Caki2 (cell line): ENCODE measurements at regions not wholly inside any gene's neighbourhood (a gene's known extent, or its start where the extent isn't known, plus 50 kb on each side); places are given as distances from the start of the nearest gene placed in this dataset.
A peak's percentile ranks its signal among the peaks of the same experiment; 100 is the strongest.
"Not testable (repeated sequence)": the region's sequence is repeated elsewhere in the genome, so short reads cannot be mapped to it uniquely, and the experiment has no call there.

Experiments
- DNase-seq: peaks from one replicate; pipeline ENCODE4 v3.0.0-alpha.2; 2015; ENCODE audit warnings: low read depth
- in situ Hi-C: cut with HindIII; loops from 2 replicates; pipeline ENCODE4 v1.10.0; 2016; ENCODE audit warnings: low sequenced_read_pairs, low pct_unique_long_range_greater_than_20kb, mixed read lengths

DNA sequence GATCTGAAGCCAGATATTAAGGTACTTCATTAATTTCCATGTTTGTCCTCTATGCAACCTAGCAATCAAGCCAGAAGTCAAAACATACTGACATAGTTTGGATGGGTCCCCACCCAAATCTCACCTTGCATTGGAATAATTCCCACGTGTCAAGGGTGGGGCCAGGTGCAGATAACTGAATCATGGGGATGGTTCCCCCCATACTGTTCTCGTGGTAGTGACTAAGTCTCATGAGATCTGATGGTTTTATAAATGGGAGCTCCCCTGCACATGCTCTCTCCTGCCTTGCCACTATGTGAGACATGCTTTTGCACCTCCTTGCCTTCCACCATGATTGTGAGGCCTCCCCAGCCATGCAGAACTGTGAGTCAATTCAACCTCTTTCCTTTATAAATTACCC, 143.9 kb upstream of the C1QTNF3 start:
- DNase-seq, in situ Hi-C loops: not testable (repeated sequence)

DNA sequence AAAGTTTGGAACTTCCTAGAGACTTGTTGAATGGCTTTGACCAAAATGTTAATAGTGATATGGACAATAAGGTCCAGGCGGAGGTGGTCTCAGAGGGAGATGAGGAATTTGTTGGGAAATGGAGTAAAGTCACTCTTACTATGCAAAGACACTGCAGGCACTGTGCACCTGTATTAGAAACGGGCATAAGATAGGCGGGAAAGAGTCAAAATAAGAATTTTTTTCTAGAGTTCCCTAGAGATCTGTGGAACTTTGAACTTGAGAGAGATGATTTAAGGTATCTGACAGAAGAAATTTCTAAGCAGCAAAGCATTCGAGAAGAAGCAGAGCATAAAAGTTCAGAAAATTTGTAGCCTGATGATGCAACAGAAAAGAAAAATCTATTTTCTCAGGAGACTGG, 144.4 kb upstream of the C1QTNF3 start:
- in situ Hi-C loops = not testable (repeated sequence)

DNA sequence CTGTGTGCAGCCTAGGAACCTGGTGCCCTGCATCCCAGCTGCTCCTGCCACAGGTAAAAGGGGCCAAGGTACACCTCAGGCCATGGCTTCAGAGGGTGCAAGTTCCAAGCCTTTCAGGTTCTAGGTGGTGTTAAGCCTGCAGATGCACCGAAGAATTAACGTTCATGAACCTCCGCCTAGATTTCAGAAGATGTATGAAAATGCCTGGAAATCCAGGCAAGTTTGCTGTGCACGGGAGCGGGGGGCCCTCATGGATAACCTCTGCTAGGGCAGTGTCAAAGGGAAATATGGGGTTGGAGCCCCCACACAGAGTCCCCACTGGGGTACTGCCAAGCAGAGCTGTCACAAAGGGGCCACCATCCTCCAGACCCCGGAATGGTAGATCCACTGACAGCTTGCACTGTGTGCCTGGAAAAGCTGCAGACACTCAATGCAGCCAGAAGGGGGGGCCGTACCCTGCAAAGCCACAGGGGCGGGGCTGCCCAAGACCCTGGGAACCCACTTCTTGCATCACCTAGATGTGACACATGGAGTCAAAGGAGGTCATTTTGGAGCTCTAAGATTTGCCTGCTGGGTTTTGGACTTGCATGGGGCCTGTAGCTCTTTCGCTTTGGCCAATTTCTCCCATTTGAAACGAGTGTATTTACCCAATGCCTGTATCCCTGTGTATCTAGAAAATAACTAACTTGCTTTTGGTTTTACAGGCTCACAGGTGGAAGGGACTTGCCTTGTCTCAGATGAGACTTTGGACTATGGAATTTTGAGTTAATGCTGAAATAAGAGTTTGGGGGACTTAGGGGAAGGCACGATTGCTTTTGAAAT, 145.2 kb upstream of the C1QTNF3 start:
- in situ Hi-C loops, DNase-seq: not testable (repeated sequence)

More for the DNA sequence above, 144.4 kb upstream of the C1QTNF3 start:
- not testable (repeated sequence) for DNase-seq

DNA sequence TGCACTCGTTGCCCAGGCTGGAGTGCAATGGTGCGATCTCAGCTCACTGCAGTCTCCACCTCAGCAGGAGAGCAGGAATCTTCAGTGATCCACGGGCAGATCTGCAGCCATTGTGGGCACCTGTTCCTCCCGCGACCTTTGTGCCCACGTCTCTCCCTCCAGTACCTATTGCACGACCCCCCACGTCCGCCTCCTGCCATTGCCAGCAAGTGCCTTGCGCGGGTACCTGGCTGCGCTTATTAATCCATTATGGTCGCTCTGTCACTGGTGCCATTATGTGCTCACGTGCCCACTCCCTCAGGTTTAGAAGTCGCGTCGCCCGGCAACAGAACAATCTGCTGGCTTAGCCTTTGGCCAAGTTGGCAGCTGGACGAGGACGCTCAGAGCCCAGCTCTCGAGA, 146.2 kb upstream of the C1QTNF3 start:
- DNase-seq, in situ Hi-C loops: not testable (repeated sequence)

DNA sequence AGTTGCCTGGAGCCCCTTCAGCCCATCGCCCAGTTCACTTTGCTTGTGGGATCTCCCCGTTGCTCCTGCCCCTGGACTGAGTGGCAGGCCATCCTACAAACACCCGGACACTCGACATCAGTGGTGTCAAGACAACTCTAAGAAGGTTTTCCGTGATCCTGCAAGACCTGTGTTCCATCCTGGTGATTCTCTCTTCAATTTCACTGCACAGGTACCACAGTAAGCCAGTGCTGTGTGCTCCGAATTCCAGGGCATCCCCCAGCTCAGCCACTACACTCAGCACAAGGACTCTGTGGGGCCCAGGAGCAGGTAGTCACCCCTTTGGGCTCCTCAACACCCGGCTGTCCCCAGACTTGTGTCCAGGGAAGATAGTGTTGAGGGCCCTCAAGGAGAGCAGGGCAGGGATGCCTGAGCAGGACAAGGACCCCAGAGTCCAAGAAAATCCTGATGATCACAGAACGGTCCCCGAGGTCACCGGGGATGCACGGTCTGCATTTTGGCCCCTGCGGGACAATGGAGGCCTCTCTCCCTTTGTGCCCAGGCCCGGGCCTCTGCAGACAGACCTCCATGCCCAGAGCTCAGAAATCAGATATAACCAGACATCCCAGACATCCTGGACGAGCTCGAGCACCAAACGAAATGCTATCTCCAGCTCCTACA, 146.9 kb upstream of the C1QTNF3 start:
- DNase-seq, in situ Hi-C loops: not testable (repeated sequence)

DNA sequence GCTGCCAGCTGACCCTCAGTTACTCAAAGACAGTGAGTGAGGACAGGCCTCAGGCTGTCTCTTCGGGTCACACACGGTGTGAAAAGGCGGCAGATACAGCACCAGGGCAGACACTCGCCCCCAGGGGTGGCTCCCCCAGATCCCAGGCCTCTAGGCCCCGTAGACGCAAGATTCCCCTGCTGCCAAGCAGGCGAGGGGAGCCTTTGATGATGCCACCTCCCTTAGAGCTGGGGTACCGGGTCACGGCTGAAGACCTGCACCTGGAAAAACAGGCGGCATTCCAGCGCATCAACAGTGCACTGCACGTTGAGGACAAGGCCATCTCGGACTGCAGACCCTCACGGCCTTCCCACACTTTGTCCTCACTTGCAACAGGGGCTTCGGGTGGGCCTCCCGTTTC, 147.5 kb upstream of the C1QTNF3 start:
- in situ Hi-C loops, DNase-seq: not testable (repeated sequence)

DNA sequence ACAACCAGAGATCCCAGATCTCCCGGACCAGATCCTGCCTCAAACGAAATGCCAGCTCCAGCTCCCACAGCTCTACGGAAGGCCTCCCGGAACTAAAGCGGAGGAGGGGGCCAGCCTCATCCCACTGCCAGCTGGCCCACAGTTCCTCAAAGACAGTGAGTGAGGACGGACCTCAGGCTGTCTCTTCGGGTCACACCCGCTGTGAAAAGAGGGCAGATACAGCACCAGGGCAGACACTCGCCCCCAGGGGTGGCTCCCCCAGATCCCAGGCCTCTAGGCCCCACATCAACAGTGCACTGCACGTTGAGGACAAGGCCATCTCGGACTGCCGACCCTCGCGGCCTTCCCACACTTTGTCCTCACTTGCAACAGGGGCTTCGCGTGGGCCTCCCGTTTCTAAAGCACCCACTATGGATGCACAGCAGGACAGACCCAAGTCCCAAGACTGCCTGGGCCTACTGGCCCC, 148.3 kb upstream of the C1QTNF3 start:
- in situ Hi-C loops, DNase-seq: not testable (repeated sequence)

DNA sequence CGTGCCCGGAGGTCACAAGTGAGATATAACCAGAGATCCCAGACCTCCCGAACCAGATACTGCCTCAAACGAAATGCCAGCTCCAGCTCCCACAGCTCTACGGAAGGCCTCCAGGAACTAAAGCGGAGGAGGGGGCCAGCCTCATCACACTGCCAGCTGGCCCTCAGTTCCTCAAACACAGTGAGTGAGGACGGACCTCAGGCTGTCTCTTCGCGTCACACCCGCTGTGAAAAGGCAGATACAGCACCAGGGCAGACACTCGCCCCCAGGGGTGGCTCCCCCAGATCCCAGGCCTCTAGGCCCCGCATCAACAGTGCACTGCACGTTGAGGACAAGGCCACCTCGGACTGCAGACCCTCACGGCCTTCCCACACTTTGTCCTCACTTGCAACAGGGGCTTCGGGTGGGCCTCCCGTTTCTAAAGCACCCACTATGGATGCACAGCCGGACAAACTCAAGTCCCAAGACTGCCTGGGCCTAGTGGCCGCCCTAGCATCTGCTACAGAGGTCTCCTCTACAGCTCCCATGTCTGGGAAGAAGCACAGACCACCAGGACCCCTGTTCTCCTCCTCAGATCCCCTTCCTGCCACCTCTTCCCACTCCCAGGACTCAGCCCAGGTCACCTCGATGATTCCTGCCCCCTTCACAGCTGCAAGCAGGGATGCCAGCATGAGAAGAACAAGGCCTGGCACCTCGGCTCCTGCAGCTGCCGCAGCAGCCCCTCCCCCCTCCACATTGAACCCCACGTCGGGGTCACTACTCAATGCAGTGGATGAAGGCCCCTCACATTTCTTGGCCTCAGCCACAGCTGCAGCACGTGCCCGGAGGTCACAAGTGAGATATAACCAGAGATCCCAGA, 149.3 kb upstream of the C1QTNF3 start:
- DNase-seq, in situ Hi-C loops: not testable (repeated sequence)

DNA sequence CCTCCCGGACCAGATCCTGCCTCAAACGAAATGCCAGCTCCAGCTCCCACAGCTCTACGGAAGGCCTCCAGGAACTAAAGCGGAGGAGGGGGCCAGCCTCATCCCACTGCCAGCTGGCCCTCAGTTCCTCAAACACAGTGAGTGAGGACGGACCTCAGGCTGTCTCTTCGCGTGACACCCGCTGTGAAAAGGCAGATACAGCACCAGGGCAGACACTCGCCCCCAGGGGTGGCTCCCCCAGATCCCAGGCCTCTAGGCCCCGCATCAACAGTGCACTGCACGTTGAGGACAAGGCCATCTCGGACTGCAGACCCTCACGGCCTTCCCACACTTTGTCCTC, 149.9 kb upstream of the C1QTNF3 start:
- in situ Hi-C loops, DNase-seq: not testable (repeated sequence)

DNA sequence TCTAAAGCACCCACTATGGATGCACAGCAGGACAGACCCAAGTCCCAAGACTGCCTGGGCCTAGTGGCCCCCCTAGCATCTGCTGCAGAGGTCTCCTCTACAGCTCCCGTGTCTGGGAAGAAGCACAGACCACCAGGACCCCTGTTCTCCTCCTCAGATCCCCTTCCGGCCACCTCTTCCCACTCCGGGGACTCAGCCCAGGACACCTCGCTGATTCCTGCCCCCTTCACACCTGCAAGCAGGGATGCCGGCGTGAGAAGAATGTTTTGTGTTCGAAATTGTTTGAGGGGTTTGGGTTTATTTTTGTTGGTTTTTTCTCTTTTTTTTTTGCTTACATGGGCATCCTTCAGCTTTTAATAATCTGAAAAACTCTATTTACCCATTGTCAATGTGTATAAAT, 150.3 kb upstream of the C1QTNF3 start:
- DNase-seq, in situ Hi-C loops: not testable (repeated sequence)

DNA sequence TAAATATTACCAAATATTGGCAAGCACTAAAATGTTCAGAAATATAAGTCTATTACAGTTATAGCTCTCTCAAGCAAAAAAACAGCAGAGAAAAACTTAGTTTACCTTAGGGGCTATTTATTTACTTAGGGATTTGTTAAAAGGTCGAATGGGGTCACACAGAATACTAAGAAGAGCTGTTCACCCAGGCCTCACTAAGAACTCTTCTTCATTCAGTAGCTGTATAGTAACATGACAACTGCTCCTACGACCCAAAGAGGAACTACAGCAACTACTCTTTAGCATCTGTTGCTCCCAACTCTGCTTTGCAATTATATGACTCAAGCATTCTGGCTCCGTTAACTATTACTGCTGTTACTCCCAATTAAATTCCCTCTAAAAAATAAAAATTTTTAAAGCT, 150.8 kb upstream of the C1QTNF3 start:
- not testable (repeated sequence) for DNase-seq

DNA sequence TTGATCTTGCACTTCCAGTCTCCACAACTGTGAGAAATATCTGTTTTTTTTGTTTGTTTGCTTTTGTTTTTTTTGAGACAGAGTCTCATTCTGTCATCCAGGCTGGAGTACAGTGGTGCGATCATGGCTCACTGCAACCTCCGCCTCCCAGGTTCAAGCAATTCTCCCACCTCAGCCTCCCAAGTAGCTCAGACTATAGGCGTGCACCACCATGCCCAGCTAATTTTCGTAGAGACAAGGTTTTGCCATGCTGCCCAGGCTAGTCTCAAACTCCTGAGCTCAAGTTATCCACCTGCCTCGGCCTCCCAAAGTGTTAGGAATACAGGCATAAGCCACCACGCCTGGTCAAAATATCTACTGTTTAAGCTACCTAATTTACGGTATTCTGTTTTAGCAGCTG, 153.1 kb upstream of the C1QTNF3 start:
- in situ Hi-C loops, DNase-seq: not testable (repeated sequence)

More for the DNA sequence above, 150.8 kb upstream of the C1QTNF3 start:
- in situ Hi-C loops = not testable (repeated sequence)

DNA sequence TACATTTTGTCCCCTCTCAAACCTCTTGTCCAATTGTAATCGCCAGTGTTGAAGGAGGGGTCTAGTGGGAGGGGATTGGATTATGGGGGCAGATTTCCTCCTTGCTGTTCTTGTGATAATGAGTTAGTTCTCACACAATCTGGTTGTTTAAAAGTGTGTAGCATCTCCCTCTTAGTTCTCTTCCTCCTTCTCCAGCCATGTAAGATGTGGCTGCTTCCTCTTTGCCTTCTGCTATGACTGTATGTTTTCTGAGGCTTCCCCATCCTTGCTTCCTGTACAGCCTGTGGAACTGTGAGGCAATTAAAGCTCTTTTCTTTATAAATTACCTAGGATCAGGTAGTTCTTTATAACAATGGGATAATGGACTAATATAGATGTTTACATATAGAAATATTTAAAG, 162.3 kb upstream of the C1QTNF3 start:
- DNase-seq, in situ Hi-C loops: not testable (repeated sequence)

DNA sequence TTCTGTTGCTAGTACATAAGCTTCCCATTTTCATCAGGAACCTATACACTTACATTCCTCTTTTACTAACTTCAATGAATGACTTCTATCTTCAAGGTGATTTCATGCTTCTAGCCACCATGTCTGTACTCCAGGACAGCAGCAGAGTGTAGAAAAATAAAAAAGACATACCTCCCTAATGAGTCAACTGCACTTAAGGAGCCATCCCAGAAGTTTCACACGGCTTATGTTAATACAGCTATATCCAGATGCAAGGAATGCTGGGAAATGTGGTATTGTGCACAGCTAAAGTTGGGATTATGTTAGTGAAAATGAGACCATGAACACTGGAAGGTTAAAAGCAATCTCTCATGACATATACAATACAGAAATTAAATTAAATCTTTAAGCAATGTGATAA, 174.4 kb upstream of the C1QTNF3 start:
- in situ Hi-C loops = not testable (repeated sequence)
- DNase-seq = peak; percentile 65

DNA sequence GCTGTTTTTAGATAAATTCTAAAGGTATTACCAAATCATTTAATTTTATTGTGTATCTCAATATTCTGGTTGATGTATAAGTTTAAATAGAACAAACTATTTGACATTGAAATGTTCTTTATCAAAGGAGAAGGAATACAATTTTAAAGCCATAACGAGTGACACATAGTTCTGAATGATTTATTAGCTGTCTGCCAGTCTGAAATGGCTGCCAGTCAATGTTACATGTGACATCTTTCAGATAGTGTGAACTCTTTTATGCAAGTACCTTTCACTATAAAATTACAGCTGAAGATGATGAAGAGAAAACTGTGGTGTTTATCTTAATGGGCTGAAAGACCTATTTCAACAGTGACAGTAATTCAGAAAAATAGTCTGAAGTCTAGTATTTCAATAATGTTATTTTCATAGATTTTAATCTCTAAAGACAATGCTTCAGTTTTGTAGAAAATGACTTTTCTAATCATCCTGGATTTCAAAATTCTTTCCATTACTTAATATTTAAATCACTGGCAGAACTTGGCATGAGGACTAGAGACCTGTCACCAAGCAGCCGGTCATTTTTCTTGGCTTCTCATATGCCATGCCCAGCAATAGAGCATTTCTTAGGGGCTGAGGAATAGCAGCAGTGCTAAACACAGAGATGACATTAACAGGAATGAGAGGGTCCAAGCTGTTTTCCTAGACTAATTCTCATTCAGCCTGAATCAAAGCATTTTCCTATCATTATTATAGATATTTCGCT, 178.5 kb upstream of the C1QTNF3 start:
- in situ Hi-C loops = not testable (repeated sequence)

DNA sequence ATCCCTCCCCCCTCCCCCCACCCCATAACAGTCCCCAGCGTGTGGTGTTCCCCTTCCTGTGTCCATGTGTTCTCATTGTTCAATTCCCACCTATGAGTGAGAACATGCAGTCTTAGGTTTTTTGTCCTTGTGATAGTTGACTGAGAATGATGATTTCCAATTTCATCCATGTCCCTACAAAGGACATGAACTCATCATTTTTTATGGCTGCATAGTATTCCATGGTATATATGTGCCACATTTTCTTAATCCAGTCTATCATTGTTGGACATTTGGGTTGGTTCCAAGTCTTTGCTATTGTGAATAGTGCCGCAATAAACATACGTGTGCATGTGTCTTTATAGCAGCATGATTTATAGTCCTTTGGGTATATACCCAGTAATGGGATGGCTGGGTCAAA, 180.1 kb upstream of the C1QTNF3 start:
- DNase-seq, in situ Hi-C loops: not testable (repeated sequence)

More for the DNA sequence above, 178.5 kb upstream of the C1QTNF3 start:
- not testable (repeated sequence) for DNase-seq

DNA sequence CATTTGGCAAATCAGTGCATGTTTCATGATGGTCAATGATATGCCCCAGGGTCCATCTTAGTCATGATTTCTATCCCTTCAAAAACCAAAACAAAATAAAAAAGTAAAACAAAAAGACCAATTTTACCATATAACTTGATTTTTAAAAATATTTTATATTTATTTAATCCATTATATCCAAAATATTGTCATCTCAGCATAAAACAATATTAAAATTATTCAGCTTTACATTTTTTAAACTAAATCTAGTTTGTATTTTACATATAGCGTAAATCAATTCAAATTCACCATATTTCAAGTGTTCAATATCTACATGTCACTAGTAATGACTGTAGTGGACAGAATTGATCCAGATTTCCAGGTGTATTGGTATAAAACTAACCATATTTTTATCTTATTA, 187.4 kb upstream of the C1QTNF3 start:
- in situ Hi-C loops, DNase-seq: not testable (repeated sequence)

DNA sequence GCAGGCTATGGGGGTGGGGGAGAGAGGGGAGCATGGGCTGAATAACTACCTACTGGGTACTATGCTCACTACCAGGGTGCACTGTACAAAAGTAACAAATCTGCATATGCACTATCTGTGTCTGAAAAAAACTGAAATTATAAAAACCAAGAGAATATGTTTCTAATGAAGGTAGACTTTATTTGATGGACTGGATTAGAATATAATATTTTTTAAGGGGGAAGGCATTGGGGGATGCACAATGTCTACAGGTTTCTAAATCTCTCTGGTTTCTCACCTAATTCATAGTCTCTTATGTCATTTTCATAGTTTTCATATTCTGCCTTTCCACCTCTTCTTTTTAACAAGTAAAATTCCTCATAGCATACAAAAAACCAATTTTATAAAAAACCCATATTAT, 200.8 kb upstream of the C1QTNF3 start:
- in situ Hi-C loops = not testable (repeated sequence)

More for the DNA sequence above, 200.8 kb upstream of the C1QTNF3 start:
- not testable (repeated sequence) for DNase-seq
